Hepatocyte (in vitro differentiated cells): ENCODE measurements at regions not wholly inside any gene's neighbourhood (a gene's known extent, or its start where the extent isn't known, plus 50 kb on each side); places are given as distances from the start of the nearest gene placed in this dataset.

Experiments
- DNase-seq: peaks from one replicate; pipeline ENCODE4 v3.0.0-alpha.2; 2016; ENCODE audit warnings: low spot score
- H2AFZ ChIP-seq: fragments of 200-600 bp; sonication (generic); 2 replicates; pipeline ENCODE4 v1.6.0; 2016; ENCODE audit warnings: antibody characterized with exemption, mild to moderate bottlenecking
- H3K27ac ChIP-seq: fragments of 200-600 bp; sonication (generic); 2 replicates; pipeline ENCODE4 v1.5.1; 2016; ENCODE audit warnings: mild to moderate bottlenecking
- H3K27me3 ChIP-seq: fragments of 200-600 bp; sonication (generic); 2 replicates; pipeline ENCODE4 v1.6.1; 2016
- H3K36me3 ChIP-seq: fragments of 200-600 bp; sonication (generic); replicated peaks from 2 replicates; pipeline ENCODE4 v1.5.1; 2016; ENCODE audit warnings: low read depth; ENCODE audit not compliant: insufficient read depth
- H3K4me1 ChIP-seq: fragments of 200-600 bp; sonication (generic); 2 replicates; pipeline ENCODE4 v1.5.1; 2016; ENCODE audit warnings: mild to moderate bottlenecking, moderate library complexity; ENCODE audit not compliant: insufficient read depth
- H3K4me2 ChIP-seq: fragments of 200-600 bp; sonication (generic); 2 replicates; pipeline ENCODE4 v1.6.0; 2016
- H3K4me3 ChIP-seq: fragments of 200-600 bp; sonication (generic); 2 replicates; pipeline ENCODE4 v1.5.1; 2016; ENCODE audit warnings: mild to moderate bottlenecking
- H3K79me2 ChIP-seq: fragments of 200-600 bp; sonication (generic); 2 replicates; pipeline ENCODE4 v1.6.0; 2017; ENCODE audit warnings: mild to moderate bottlenecking
- H3K9me2 ChIP-seq: fragments of 200-600 bp; sonication (generic); replicated peaks from 2 replicates; pipeline ENCODE4 v1.6.0; 2017; ENCODE audit warnings: mild to moderate bottlenecking; ENCODE audit not compliant: insufficient read depth
- H3K9me3 ChIP-seq: fragments of 200-600 bp; sonication (generic); 2 replicates; pipeline ENCODE4 v1.5.1; 2016; ENCODE audit warnings: low read depth, mild to moderate bottlenecking
- H4K20me1 ChIP-seq: fragments of 200-600 bp; sonication (generic); 2 replicates; pipeline ENCODE4 v1.6.0; 2016; ENCODE audit warnings: mild to moderate bottlenecking; ENCODE audit not compliant: insufficient read depth, poor library complexity, severe bottlenecking
- EZH2 ChIP-seq: fragments of 200-600 bp; sonication (generic); IDR thresholded peaks from 2 replicates; pipeline ENCODE4 v1.6.1; 2016; ENCODE audit warnings: antibody characterized with exemption, mild to moderate bottlenecking, borderline replicate concordance
- EZH2phosphoT487 ChIP-seq: fragments of 200-600 bp; sonication (generic); IDR thresholded peaks from one replicate; pipeline ENCODE4 v1.6.1; 2018; ENCODE audit warnings: antibody characterized with exemption, mild to moderate bottlenecking, low read depth, moderate library complexity; ENCODE audit not compliant: unreplicated experiment, severe bottlenecking
- WGBS: methylation state at CpG from one replicate; pipeline ENCODE4 v1.1.6; 2016; ENCODE audit warnings: low lambda C conversion rate; ENCODE audit errors: missing lambda C conversion rate; 5-methylcytosine and 5-hydroxymethylcytosine counted together
- TF ChIP-seq, protein P1 (sequence below): fragments of 200-600 bp; sonication (generic); IDR thresholded peaks from 2 replicates; pipeline ENCODE4 v1.5.1; 2016; ENCODE audit warnings: antibody characterized with exemption, mild to moderate bottlenecking; ENCODE audit not compliant: poor library complexity

DNA sequence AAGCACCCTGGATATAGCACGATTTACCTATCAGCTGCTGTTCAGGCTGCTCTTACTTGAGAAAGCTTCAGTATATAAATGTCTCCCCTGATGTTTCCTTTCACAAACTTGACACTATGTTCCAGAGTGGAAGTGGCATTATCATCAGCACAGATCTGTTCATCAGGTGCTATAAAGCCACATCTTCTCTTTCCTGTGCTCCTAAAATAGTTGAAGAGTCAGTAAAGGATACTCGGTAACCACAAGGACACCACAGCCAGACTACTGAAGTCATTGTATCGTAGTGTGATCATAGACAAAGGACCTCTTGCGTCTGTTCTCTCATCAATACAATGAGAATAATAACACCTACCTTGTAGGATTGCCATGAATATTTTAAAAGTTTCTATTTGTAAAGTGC lies 841.0 kb upstream of the CELF4 start:
- 82% methylated on average over 4 of the region's 4 CpGs for whole genome bisulfite sequencing
- no peak for DNase-seq
- Histone ChIP-seq H3K36me3 (no peaks in the 10 kb centered on the region), H3K4me2 (no peak overlapping the region), H3K27me3 (no peaks in the 10 kb centered on the region), H4K20me1 (no peaks in the 10 kb centered on the region), H3K4me3 (no peak overlapping the region), H2AFZ (no peak overlapping the region), H3K9me2 (no peaks in the 10 kb centered on the region), H3K9me3 (no peaks in the 10 kb centered on the region), H3K79me2 (no peaks in the 10 kb centered on the region), H3K4me1 (no peaks in the 10 kb centered on the region), H3K27ac (no peak overlapping the region)
- TF ChIP-seq EZH2phosphoT487 = no peak
- TF ChIP-seq, protein P1, sequence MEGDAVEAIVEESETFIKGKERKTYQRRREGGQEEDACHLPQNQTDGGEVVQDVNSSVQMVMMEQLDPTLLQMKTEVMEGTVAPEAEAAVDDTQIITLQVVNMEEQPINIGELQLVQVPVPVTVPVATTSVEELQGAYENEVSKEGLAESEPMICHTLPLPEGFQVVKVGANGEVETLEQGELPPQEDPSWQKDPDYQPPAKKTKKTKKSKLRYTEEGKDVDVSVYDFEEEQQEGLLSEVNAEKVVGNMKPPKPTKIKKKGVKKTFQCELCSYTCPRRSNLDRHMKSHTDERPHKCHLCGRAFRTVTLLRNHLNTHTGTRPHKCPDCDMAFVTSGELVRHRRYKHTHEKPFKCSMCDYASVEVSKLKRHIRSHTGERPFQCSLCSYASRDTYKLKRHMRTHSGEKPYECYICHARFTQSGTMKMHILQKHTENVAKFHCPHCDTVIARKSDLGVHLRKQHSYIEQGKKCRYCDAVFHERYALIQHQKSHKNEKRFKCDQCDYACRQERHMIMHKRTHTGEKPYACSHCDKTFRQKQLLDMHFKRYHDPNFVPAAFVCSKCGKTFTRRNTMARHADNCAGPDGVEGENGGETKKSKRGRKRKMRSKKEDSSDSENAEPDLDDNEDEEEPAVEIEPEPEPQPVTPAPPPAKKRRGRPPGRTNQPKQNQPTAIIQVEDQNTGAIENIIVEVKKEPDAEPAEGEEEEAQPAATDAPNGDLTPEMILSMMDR = no peak
- no peak for TF ChIP-seq EZH2

DNA sequence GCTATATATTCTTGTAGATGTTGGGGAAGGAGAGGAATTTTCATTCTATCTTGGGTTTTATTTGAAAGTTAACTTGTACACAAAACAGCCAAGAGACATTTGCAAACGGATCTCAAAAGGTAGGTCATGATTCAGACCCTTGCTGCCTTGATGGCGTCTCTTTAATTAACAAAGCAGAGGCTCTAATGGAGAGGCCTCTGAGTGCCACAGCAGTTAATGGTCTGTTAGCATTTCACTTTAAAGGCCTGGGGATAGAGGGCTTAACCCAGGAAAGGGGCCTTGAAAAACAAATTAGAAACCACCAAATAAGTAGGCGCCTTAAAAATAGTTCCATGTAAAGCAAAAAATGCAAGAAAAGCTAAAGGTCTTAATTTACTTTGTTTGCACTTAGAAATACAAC lies 836.9 kb upstream of the CELF4 start:
- H3K4me1 ChIP-seq = no peaks in the 10 kb centered on the region
- H3K9me2 ChIP-seq = no peaks in the 10 kb centered on the region
- no peak overlapping the region for H3K4me2 ChIP-seq
- H3K27me3 ChIP-seq = no peaks in the 10 kb centered on the region
- no peak overlapping the region for H2AFZ ChIP-seq
- no peaks in the 10 kb centered on the region for H3K79me2 ChIP-seq
- H3K27ac ChIP-seq = no peak overlapping the region
- no peak for TF ChIP-seq EZH2phosphoT487
- no peak for TF ChIP-seq EZH2
- TF ChIP-seq, protein P1 = no peak
- 43% methylated on average over 3 of the region's 3 CpGs for whole genome bisulfite sequencing
- no peaks in the 10 kb centered on the region for H3K9me3 ChIP-seq
- no peaks in the 10 kb centered on the region for H3K36me3 ChIP-seq
- DNase-seq = no peak
- H4K20me1 ChIP-seq = no peaks in the 10 kb centered on the region
- no peak overlapping the region for H3K4me3 ChIP-seq

DNA sequence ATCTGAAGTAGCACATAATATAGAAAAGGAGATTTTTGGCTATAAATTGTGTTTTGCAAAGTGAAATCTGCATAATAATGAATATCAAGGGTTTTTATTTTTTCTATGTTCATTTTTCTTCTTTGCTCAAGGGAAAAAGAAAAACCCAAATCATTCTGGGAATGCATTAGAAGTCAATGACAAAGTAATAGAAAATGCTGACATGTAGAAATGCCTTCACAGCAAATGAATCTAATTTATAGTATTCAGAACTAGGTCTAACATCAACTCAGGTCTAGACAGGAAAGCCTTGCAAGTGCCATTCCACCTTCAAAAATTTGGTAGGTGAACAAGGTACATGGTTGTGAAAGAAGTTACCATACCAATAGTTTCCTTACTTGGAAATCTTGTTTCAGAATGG lies 831.5 kb upstream of the CELF4 start:
- no peak overlapping the region for H3K27ac ChIP-seq
- H3K9me3 ChIP-seq = no peaks in the 10 kb centered on the region
- no peak for DNase-seq
- TF ChIP-seq EZH2phosphoT487 = no peak
- TF ChIP-seq, protein P1 = no peak
- no peak for TF ChIP-seq EZH2
- H3K79me2 ChIP-seq = no peaks in the 10 kb centered on the region
- no peak overlapping the region for H2AFZ ChIP-seq
- no peaks in the 10 kb centered on the region for H3K9me2 ChIP-seq
- H4K20me1 ChIP-seq = no peaks in the 10 kb centered on the region
- no peak overlapping the region for H3K4me3 ChIP-seq
- no peak overlapping the region for H3K4me2 ChIP-seq
- no peaks in the 10 kb centered on the region for H3K36me3 ChIP-seq
- no peaks in the 10 kb centered on the region for H3K4me1 ChIP-seq
- H3K27me3 ChIP-seq = no peaks in the 10 kb centered on the region

DNA sequence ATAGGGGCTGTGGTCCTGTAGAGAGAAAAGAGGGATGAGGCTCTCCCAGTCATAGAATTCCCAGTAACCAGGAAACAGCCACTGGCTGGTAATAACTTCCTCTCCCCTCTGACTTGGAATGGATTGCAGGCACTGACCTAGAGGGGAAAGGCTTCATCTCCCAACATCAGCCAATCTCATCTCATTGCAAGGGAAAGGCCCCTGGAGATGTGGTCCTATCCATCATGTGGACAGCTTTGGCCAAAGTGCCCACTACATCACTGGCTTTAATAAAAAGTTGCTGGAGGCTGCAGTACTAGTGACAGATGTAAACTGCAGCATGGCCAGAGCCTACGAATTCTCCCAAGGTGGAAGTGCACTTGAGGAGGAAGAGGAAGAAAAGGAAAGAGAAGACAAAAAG lies 820.5 kb upstream of the CELF4 start:
- no peaks in the 10 kb centered on the region for H3K4me1 ChIP-seq
- no peaks in the 10 kb centered on the region for H3K9me3 ChIP-seq
- WGBS = 71% methylated on average over 1 of the region's 1 CpG
- no peak overlapping the region for H2AFZ ChIP-seq
- H3K79me2 ChIP-seq = no peaks in the 10 kb centered on the region
- no peak for TF ChIP-seq EZH2phosphoT487
- TF ChIP-seq, protein P1 = no peak
- no peak for TF ChIP-seq EZH2
- no peak for DNase-seq
- no peak overlapping the region for H3K4me2 ChIP-seq
- no peak overlapping the region for H3K27ac ChIP-seq
- H3K4me3 ChIP-seq = no peak overlapping the region
- H3K36me3 ChIP-seq = no peaks in the 10 kb centered on the region
- no peaks in the 10 kb centered on the region for H3K27me3 ChIP-seq
- no peaks in the 10 kb centered on the region for H3K9me2 ChIP-seq
- no peaks in the 10 kb centered on the region for H4K20me1 ChIP-seq
